MG63 (cell line): ENCODE measurements at regions not wholly inside any gene's neighbourhood (a gene's known extent, or its start where the extent isn't known, plus 50 kb on each side); places are given as distances from the start of the nearest gene placed in this dataset.

Experiments used
- DNase-seq: peaks from one replicate; pipeline ENCODE4 v3.0.0-alpha.2; 2020
- H3K27me3 ChIP-seq: fragments of 250-450 bp; sonication (Bioruptor Pico); 2 replicates; pipeline ENCODE4 v1.5.1; 2020; ENCODE audit warnings: mild to moderate bottlenecking, moderate library complexity
- H3K36me3 ChIP-seq: fragments of 250-450 bp; sonication (Bioruptor Pico); 2 replicates; pipeline ENCODE4 v1.5.1; 2020; ENCODE audit warnings: mild to moderate bottlenecking, moderate library complexity
- H3K4me3 ChIP-seq: fragments of 250-450 bp; sonication (Bioruptor Pico); 2 replicates; pipeline ENCODE4 v1.5.1; 2020; ENCODE audit warnings: mild to moderate bottlenecking, moderate library complexity
- H3K9me3 ChIP-seq: fragments of 250-450 bp; sonication (Bioruptor Pico); 2 replicates; pipeline ENCODE4 v1.5.1; 2020; ENCODE audit warnings: mild to moderate bottlenecking, moderate library complexity

DNA sequence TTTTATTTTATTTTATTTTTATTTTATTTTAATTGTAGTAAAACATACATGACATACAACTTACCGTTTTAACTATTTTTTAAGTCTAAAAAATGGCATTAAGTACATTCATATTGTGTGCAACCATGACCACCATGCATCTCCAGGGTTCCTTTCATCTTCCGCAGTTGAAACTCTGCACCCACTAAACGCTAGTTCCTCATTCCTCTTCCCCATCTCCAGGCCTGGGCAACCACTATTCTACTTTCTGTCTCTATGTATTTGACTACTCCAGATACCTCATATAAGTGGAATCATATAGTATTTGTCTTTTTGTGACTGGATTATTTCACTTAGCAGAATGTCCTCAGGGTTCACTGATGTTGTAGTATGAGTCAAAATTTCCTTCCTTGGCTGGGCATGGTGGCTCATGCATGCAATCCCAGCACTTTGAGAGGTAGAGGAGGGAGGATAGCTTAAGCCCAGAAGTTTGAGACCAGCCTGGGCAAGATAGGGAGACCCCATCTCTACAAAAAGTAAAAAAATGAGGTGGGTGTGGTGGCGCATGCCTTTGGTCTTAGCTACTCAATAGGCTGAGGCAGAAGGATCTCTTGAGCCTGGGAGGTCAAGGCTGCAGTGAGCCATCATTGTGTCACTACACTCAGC lies 55.7 kb upstream of the ZNF507 start:
- Histone ChIP-seq H3K36me3 (no peaks in the 10 kb centered on the region), H3K27me3 (no peaks in the 10 kb centered on the region), H3K4me3 (no peak overlapping the region), H3K9me3 (no peaks in the 10 kb centered on the region)
- DNase-seq: no peak

DNA sequence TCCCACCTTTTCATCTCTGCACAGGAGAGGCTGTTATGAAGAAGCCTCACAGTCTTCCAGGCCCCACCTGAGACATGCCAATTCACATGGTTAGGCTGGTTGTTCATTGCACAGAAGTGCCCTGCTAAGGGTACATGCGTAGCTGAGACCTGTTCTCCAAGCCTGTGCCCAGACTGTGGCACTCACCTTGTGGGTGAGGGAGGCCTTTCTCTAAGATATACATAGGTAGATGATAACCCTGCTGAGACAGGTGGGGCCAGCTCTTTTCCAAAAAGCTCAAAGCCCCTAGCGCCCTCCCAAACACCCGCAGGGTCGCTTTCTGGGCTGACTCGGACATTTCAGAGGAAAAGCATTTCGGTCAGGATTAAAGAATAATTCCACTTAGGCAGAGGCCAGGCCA lies 53.5 kb upstream of the ZNF507 start:
- DNase-seq: no peak
- H3K4me3 ChIP-seq: no peak overlapping the region
- H3K27me3 ChIP-seq: no peaks in the 10 kb centered on the region
- H3K36me3 ChIP-seq: no peaks in the 10 kb centered on the region
- no peaks in the 10 kb centered on the region for H3K9me3 ChIP-seq

DNA sequence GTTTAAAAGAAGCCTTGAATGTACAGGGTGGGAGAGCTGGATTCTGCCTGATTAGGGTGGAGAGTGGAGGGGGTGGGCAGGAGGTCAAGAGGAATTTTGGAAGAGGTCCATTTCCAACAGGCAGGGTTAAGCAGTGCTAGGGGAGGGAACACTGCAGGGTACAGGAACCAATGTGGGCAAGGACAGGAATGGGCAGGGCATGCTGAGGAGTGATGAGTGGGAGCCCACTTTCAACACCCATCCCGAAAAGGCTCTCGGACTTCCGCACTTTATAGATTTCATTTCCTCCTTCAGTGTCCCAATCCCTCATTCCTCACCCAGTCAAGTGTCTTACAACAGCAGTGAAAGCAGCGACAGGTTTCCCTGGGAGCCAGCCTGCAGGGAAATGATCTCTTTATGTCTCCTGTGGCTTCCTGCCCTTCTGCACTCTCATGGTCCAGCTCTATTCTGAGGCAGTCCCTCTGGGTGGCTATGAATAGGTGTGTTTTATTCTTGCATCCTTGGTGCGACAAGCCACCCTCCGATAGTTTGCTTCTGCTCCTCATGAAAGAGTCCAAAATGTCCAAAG lies 50.5 kb upstream of the ZNF507 start:
- Histone ChIP-seq H3K4me3 (no peak overlapping the region), H3K36me3 (no peaks in the 10 kb centered on the region), H3K9me3 (peaks cover 2% of the 10 kb centered on the region), H3K27me3 (no peaks in the 10 kb centered on the region)
- no peak for DNase-seq
